HuH-7.5 (cell line): ENCODE measurements at regions not wholly inside any gene's neighbourhood (a gene's known extent, or its start where the extent isn't known, plus 50 kb on each side); places are given as distances from the start of the nearest gene placed in this dataset.
"Not testable (repeated sequence)": the region's sequence is repeated elsewhere in the genome, so short reads cannot be mapped to it uniquely, and the experiment has no call there.

Experiments used
- DNase-seq: peaks from one replicate; pipeline ENCODE4 v3.0.0; 2011; ENCODE audit warnings: low spot score

GRCh38 chr3:77707281-77707680 is 667.4 kb downstream of the ROBO2 start:
- DNase-seq: no peak

GRCh38 chr3:77709155-77709554 is 669.3 kb downstream of the ROBO2 start:
- no peak for DNase-seq

GRCh38 chr3:77718311-77718710 is 678.4 kb downstream of the ROBO2 start:
- DNase-seq: no peak

GRCh38 chr3:77720460-77720971 is 680.6 kb downstream of the ROBO2 start:
- DNase-seq: no peak

GRCh38 chr3:77726517-77726916 is 686.6 kb downstream of the ROBO2 start:
- DNase-seq: no peak

GRCh38 chr3:77746048-77746447 is 706.1 kb downstream of the ROBO2 start:
- DNase-seq: no peak

GRCh38 chr3:77746892-77747291 is 707.0 kb downstream of the ROBO2 start:
- DNase-seq: no peak

GRCh38 chr3:77756397-77756975 is 716.6 kb downstream of the ROBO2 start:
- DNase-seq: not testable (repeated sequence)

- DNase-seq: no peak
Observed at GRCh38 chr3:77772459-77772858, 732.6 kb downstream of the ROBO2 start.

- no peak for DNase-seq
Observed at GRCh38 chr3:77773084-77773483, 733.2 kb downstream of the ROBO2 start.

- no peak for DNase-seq
Observed at GRCh38 chr3:77780278-77780996, 740.5 kb downstream of the ROBO2 start.

- no peak for DNase-seq
Observed at GRCh38 chr3:77786216-77786615, 746.3 kb downstream of the ROBO2 start.

- no peak for DNase-seq
Observed at GRCh38 chr3:77795013-77795412, 755.1 kb downstream of the ROBO2 start.

- no peak for DNase-seq
Observed at GRCh38 chr3:77799278-77799677, 759.4 kb downstream of the ROBO2 start.

- no peak for DNase-seq
Observed at GRCh38 chr3:77800893-77801292, 761.0 kb downstream of the ROBO2 start.

GRCh38 chr3:77807312-77807711 is 767.4 kb downstream of the ROBO2 start:
- DNase-seq: no peak

GRCh38 chr3:77814845-77815244 is 774.9 kb downstream of the ROBO2 start:
- no peak for DNase-seq

GRCh38 chr3:77815467-77815866 is 775.6 kb downstream of the ROBO2 start:
- no peak for DNase-seq

GRCh38 chr3:77816366-77816765 is 776.5 kb downstream of the ROBO2 start:
- DNase-seq: no peak

- no peak for DNase-seq
Observed at GRCh38 chr3:77825001-77825827, 785.3 kb downstream of the ROBO2 start.

- no peak for DNase-seq
Observed at GRCh38 chr3:77835921-77836320, 796.0 kb downstream of the ROBO2 start.

- DNase-seq: no peak
Observed at GRCh38 chr3:77837456-77838025, 797.6 kb downstream of the ROBO2 start.

- no peak for DNase-seq
Observed at GRCh38 chr3:77859156-77859555, 819.3 kb downstream of the ROBO2 start.
